SJSA1 (cell line): ENCODE measurements at regions not wholly inside any gene's neighbourhood (a gene's known extent, or its start where the extent isn't known, plus 50 kb on each side); places are given as distances from the start of the nearest gene placed in this dataset.

Experiments
- DNase-seq, 2 experiments: peaks; one replicate each; pipeline ENCODE4 v3.0.0-alpha.2; 2015 to 2020; ENCODE audit warnings: low spot score in 2 of 2, low read depth in 1 of 2
- H3K27ac ChIP-seq: fragments of 250-450 bp; sonication (Bioruptor Pico); 2 replicates; pipeline ENCODE4 v1.5.1; 2020; ENCODE audit warnings: mild to moderate bottlenecking, moderate library complexity
- H3K27me3 ChIP-seq: fragments of 250-450 bp; sonication (Bioruptor Pico); replicated peaks from 2 replicates; pipeline ENCODE4 v1.5.1; 2020; ENCODE audit warnings: mild to moderate bottlenecking, moderate library complexity
- H3K36me3 ChIP-seq: fragments of 250-450 bp; sonication (Bioruptor Pico); 2 replicates; pipeline ENCODE4 v1.5.1; 2020; ENCODE audit warnings: mild to moderate bottlenecking
- H3K4me1 ChIP-seq: fragments of 250-450 bp; sonication (Bioruptor Pico); replicated peaks from 2 replicates; pipeline ENCODE4 v1.6.1; 2021; ENCODE audit warnings: mild to moderate bottlenecking
- H3K4me3 ChIP-seq: fragments of 250-450 bp; sonication (Bioruptor Pico); 2 replicates; pipeline ENCODE4 v1.5.1; 2020; ENCODE audit warnings: mild to moderate bottlenecking
- H3K9me3 ChIP-seq: fragments of 250-450 bp; sonication (Bioruptor Pico); replicated peaks from 2 replicates; pipeline ENCODE4 v1.5.1; 2020; ENCODE audit warnings: mild to moderate bottlenecking

DNA sequence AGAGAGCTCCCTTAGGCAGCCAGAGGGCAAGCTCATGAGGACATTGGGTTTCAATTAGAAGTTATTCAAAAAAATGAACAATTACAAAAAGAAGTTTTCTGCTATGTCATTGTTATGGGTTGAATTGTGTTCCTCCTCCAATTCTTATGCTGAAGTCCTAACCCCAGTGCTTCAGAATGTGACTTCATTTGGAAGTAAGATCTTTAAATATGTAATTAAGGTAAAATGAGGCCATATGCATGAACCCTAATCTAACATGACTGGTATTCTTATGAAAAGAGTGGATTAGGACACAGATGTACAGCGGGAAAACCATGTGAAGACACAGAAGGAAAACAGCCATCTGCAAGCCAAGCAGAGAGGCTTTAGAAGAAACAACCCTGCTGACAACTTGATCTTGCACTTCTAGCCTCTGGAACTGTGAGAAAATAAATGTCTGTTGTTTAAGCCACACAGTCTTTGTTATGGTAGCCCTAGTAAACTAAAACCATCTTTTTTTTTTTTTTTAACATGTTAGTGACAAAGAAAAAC is 929.6 kb downstream of the EPHA3 start:
- Histone ChIP-seq H3K4me1 (no peaks in the 10 kb centered on the region), H3K36me3 (no peaks in the 10 kb centered on the region), H3K27ac (no peak overlapping the region), H3K9me3 (no peaks in the 10 kb centered on the region), H3K4me3 (no peak overlapping the region), H3K27me3 (no peaks in the 10 kb centered on the region)
- DNase-seq, result no peak

DNA sequence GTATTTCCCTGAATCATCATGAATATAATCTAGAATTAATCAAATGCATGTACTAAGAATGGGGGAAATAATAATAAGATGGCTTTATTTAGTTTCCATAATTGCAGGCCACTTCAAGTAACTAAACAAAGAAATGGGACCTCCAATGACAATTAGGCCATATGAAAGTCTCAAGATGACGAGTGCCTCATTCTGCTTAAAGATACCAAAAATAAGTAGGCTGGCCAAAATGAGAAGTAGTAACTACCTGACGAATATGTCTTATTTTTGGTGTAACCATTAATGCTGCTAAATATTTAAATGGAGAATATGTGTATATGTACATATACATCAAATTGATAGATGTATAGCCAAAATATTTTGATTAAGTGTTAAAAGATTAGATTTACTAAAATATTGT is 932.6 kb downstream of the EPHA3 start:
- H3K27me3 ChIP-seq, result no peaks in the 10 kb centered on the region
- H3K9me3 ChIP-seq, result no peaks in the 10 kb centered on the region
- no peaks in the 10 kb centered on the region for H3K36me3 ChIP-seq
- DNase-seq, result no peak
- H3K27ac ChIP-seq, result no peak overlapping the region
- H3K4me1 ChIP-seq, result no peaks in the 10 kb centered on the region
- H3K4me3 ChIP-seq, result no peak overlapping the region

- Histone ChIP-seq H3K36me3 (no peaks in the 10 kb centered on the region), H3K27ac (no peak overlapping the region), H3K27me3 (no peaks in the 10 kb centered on the region), H3K4me1 (no peaks in the 10 kb centered on the region), H3K9me3 (no peaks in the 10 kb centered on the region), H3K4me3 (no peak overlapping the region)
- DNase-seq, result no peak
These were observed 933.1 kb downstream of the EPHA3 start for GRCh38 chr3:90040554-90040953.

- no peaks in the 10 kb centered on the region for H3K27me3 ChIP-seq
- H3K9me3 ChIP-seq, result no peaks in the 10 kb centered on the region
- H3K4me3 ChIP-seq, result no peak overlapping the region
- no peak for DNase-seq
- no peaks in the 10 kb centered on the region for H3K4me1 ChIP-seq
- H3K27ac ChIP-seq, result no peak overlapping the region
- H3K36me3 ChIP-seq, result no peaks in the 10 kb centered on the region
These were observed 934.6 kb downstream of the EPHA3 start for GRCh38 chr3:90041995-90042394.

DNA sequence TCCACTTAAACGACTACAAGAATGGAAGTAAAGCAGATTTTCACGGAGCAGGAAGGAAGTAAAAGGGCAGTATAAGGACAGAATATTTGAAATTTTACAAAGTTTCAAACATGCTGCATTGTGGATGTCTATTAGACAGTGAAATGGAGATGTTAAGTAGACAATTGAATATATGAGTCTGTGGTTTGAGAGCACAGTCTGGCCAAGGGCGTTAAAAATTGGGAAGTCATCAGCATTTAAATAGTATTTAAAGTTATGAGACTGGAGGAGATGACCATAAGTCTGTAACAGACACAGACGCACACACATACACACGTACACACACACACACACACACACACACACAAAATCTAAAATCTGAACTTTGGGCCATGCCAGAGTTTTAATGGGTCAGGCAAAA is 935.9 kb downstream of the EPHA3 start:
- no peak overlapping the region for H3K27ac ChIP-seq
- no peak overlapping the region for H3K4me3 ChIP-seq
- H3K4me1 ChIP-seq, result no peaks in the 10 kb centered on the region
- H3K27me3 ChIP-seq, result no peaks in the 10 kb centered on the region
- no peaks in the 10 kb centered on the region for H3K9me3 ChIP-seq
- H3K36me3 ChIP-seq, result no peaks in the 10 kb centered on the region
- no peak for DNase-seq

DNA sequence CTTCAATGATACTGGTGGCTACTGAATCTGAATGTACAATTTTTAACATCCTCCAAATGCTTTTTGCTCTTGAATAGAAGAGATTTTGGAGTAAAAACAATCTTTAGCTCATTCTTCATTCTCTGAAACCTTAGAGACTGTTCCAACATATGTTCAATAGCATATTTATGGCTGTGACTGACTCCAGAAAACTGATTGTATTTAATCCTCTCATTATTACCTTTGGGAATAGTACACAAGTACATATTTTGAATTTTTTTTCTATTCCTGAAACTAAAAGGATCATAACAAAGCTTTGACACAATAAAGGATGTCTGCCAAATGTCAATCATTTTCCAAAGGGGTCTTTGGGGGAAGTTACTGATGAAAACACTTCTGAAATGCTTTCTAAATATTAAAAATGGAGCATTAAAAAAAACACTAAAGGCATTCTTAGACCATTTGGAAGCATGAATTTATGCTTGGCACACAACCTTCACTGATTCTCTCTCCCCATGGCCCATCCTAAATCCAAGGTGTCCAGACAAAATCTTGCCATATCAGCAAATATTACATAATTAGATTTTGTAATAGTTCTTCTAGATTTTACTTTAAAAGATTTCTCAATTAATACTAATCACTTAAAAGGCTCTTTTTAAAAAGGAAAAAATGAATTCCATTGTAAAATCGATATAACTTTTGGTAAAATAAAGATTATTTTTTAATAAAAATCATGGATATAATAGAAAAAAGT is 936.8 kb downstream of the EPHA3 start:
- no peaks in the 10 kb centered on the region for H3K9me3 ChIP-seq
- H3K27ac ChIP-seq, result no peak overlapping the region
- no peak overlapping the region for H3K4me3 ChIP-seq
- H3K27me3 ChIP-seq, result no peaks in the 10 kb centered on the region
- DNase-seq, result no peak
- no peaks in the 10 kb centered on the region for H3K36me3 ChIP-seq
- H3K4me1 ChIP-seq, result no peaks in the 10 kb centered on the region

- Histone ChIP-seq H3K27ac (no peak overlapping the region), H3K4me1 (no peaks in the 10 kb centered on the region), H3K9me3 (no peaks in the 10 kb centered on the region), H3K27me3 (no peaks in the 10 kb centered on the region), H3K36me3 (no peaks in the 10 kb centered on the region), H3K4me3 (no peak overlapping the region)
- no peak for DNase-seq
These were observed 945.1 kb downstream of the EPHA3 start for GRCh38 chr3:90052425-90052950.

GRCh38 chr3:90054311-90054710 is 946.9 kb downstream of the EPHA3 start:
- Histone ChIP-seq H3K9me3 (no peaks in the 10 kb centered on the region), H3K36me3 (no peaks in the 10 kb centered on the region), H3K4me3 (no peak overlapping the region), H3K27ac (no peak overlapping the region), H3K4me1 (no peaks in the 10 kb centered on the region), H3K27me3 (no peaks in the 10 kb centered on the region)
- no peak for DNase-seq

DNA sequence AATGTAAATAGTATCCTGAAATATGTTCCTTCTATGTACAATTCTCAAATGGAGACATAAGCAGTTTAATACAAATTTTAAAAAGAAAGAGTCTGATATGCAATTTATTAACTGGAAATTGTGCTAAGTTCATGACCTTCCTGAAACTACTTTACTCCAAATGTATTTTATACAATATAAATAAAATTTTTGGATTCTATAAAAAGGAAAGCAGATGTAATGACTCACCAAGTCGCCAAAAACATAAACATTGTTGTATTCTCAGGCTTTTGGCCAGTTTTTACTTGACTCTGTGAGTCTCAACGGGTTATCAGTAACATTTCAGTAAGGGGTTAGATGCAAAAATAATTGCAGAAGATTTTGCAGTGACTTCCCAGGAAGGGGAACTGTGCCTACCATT is 948.2 kb downstream of the EPHA3 start:
- peak in 1 of 2 experiments; percentile 9 for DNase-seq
- Histone ChIP-seq H3K36me3 (no peaks in the 10 kb centered on the region), H3K9me3 (no peaks in the 10 kb centered on the region), H3K27ac (no peak overlapping the region), H3K4me1 (no peaks in the 10 kb centered on the region), H3K4me3 (no peak overlapping the region), H3K27me3 (no peaks in the 10 kb centered on the region)

DNA sequence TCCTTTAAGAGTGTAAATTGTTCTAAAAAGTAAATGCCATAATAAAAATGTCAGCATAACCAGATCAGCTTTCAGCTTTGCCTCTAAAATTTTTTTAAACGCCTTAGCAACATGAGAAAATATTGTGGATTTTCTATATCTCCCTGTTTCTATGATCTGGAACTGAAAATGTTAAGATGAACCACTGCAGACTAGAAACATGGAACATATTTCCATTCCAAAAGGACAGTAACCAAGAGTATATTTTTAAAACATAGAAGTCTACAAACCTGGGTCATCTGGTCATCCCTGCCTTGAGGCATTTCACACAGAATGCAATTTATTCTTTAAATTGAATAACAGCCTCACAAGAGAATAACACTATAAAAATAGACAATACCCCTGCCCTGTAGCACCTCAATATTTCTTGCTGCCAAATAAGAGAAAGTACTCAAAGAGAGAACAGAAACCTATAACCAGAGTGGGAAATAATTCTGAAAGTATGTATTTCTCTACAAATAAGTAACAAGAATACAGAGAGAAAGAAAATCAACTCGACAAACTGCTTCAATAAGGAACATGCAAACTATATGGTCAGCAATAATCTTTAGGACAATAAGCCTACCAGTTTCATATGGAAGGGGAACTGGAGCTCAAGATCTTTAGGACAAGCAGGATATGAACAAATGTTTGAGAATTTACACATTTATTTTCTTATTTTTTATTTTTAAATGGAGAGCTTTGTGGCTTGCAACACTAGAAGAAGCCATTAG is 949.0 kb downstream of the EPHA3 start:
- no peak for DNase-seq
- Histone ChIP-seq H3K4me3 (no peak overlapping the region), H3K27ac (no peak overlapping the region), H3K36me3 (no peaks in the 10 kb centered on the region), H3K27me3 (no peaks in the 10 kb centered on the region), H3K9me3 (no peaks in the 10 kb centered on the region), H3K4me1 (no peaks in the 10 kb centered on the region)

GRCh38 chr3:90062016-90062415 is 954.6 kb downstream of the EPHA3 start:
- H3K36me3 ChIP-seq, result no peaks in the 10 kb centered on the region
- no peaks in the 10 kb centered on the region for H3K27me3 ChIP-seq
- no peaks in the 10 kb centered on the region for H3K9me3 ChIP-seq
- no peak overlapping the region for H3K4me3 ChIP-seq
- H3K4me1 ChIP-seq, result no peaks in the 10 kb centered on the region
- no peak overlapping the region for H3K27ac ChIP-seq
- no peak for DNase-seq

DNA sequence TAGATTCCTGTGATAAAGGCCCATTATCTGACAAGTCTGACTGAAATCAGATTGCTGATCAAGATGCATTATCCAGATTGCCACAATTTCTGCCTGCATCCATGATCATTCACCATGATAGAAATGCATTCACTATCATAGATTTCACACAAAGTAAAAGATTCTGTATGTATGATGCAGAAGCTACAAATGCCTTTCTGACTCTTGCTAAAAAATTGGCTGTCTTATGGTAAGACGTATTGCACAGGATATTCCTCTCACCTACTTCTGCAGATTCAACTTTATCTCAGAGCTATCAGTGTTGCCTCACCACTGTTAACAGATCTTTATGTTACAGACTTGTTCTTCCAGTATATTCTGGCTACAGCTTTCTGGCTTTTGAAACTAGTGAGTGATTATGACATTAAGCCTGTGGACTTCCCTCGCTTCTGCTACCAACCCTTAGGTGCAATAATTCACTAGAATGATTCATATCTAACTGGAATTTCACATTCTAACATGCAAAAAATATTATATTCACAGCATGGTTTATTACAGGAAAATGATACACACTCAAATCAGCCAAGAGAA is 955.3 kb downstream of the EPHA3 start:
- H3K4me1 ChIP-seq, result no peaks in the 10 kb centered on the region
- H3K4me3 ChIP-seq, result no peak overlapping the region
- no peaks in the 10 kb centered on the region for H3K27me3 ChIP-seq
- H3K27ac ChIP-seq, result no peak overlapping the region
- H3K36me3 ChIP-seq, result no peaks in the 10 kb centered on the region
- DNase-seq, result no peak
- no peaks in the 10 kb centered on the region for H3K9me3 ChIP-seq

DNA sequence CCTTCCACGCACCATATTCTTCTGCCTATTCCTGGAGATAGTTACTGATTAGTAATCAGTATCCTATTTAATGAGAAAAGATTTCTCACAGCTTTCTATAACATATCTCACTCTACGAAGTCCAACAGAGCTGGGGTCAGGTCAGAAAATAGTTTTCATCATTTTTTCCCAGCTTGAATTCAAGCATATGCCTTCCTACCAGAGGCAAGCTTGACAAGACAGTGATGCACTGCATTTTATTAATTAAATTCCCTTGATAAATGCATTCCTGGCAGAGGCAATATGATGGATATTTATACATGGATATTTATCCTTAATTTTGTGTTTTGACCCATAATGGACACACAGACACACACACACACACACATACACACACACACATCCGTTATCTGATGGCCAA is 961.4 kb downstream of the EPHA3 start:
- H3K27me3 ChIP-seq, result no peaks in the 10 kb centered on the region
- DNase-seq, result no peak

DNA sequence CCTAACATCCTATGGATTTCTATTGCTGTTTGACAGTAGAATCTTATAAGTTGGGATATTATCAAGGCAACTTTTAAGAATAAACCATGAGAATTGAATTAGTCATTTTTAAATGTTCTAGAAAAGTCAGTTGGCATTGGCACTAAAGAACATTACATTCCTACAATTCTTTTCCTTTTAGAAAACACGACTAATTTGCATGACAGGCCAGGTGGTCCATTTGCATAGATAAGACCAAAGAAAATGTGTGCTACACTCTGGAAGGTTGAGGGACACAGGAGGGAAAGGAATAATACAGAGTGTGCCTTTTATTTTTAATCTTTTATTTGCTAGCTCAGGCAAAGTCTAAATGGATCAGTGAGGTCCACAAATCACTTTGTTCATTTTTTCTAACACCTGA is 962.3 kb downstream of the EPHA3 start:
- no peaks in the 10 kb centered on the region for H3K27me3 ChIP-seq
- 0 out of 2 replicates have a peak overlapping the region, but pooled peaks have one; percentile 10 for H3K27ac ChIP-seq
- H3K4me1 ChIP-seq, result no peaks in the 10 kb centered on the region
- H3K9me3 ChIP-seq, result no peaks in the 10 kb centered on the region
- no peak overlapping the region for H3K4me3 ChIP-seq
- H3K36me3 ChIP-seq, result no peaks in the 10 kb centered on the region
- peak in 1 of 2 experiments; percentile 17 for DNase-seq

More for the DNA sequence above, 961.4 kb downstream of the EPHA3 start:
- Histone ChIP-seq H3K9me3 (no peaks in the 10 kb centered on the region), H3K4me3 (no peak overlapping the region), H3K36me3 (no peaks in the 10 kb centered on the region), H3K4me1 (no peaks in the 10 kb centered on the region), H3K27ac (no peak overlapping the region)
